ENCODE measurements at regions not wholly inside any gene's neighbourhood (a gene's known extent, or its start where the extent isn't known, plus 50 kb on each side); places are given as distances from the start of the nearest gene placed in this dataset.

DNA sequence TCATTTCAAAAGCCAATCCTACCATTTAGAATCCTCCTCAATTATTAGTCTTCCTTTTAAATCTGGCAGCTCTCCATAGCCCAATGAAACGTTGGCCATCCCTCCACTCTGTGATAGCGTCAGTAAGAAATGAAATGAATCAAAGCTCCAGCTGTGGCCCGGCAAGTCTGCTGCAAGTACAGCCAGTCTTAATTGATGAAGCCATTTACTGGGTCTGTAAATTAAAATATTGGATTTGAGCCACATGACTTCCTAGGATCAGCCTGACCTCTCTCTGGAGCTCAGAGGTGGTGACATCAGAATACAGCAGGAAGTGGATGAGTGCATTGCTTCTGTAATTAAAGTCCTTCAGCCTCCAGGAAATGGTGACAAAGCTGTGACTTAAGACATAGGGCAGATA lies 347.0 kb upstream of the LMCD1 start:
- no peaks in the 10 kb centered on the region for H3K27me3 ChIP-seq (ENCODE audit: control insufficient read depth, insufficient read depth, low read length)
- dilution Hi-C loops (cut with HindIII; ENCODE audit: low sequenced_read_pairs, unreplicated experiment): no loop called here
- no CpG with 5 or more reads among the region's 3 CpGs for WGBS, 2 experiments (ENCODE audit: extremely low coverage in 2 of 2, insufficient read length in 1 of 2)
- no peak overlapping the region for H2AFZ ChIP-seq (replicated peaks; ENCODE audit: low read length, poor library complexity)
- no peak overlapping the region for H3K4me2 ChIP-seq (ENCODE audit: low read depth, low read length)
- DNase-seq (no peak), ATAC-seq (ENCODE audit: low read depth) (no peak)
- no peak overlapping the region for H2BK5ac ChIP-seq (ENCODE audit: low read depth, low read length, poor library complexity, severe bottlenecking)
- H4K91ac ChIP-seq (ENCODE audit: insufficient read depth, low read depth, low read length): no peak overlapping the region
- ChIA-PET POLR2A (ENCODE audit: unreplicated experiment) (no interaction called here), CTCF (no interaction called here)
- H3K56ac ChIP-seq (ENCODE audit: extremely low read depth, insufficient read depth, low read length): no peak overlapping the region
- BruUV-seq (replicated peaks): no TSS peak
- H3K27ac ChIP-seq (ENCODE audit: insufficient read depth, low read length): no peak overlapping the region
- intact Hi-C loops (cut with micrococcal nuclease): no loop called here
- H3K9me1 ChIP-seq (ENCODE audit: insufficient read depth, low read length): no peaks in the 10 kb centered on the region
- H4K5ac ChIP-seq (ENCODE audit: low read depth, low read length): no peak overlapping the region
- H2BK15ac ChIP-seq (ENCODE audit: low read depth, low read length): no peak overlapping the region
- TF ChIP-seq MAZ (IDR thresholded peaks at IDR 0.05; ENCODE audit: borderline replicate concordance, low read depth, low read length) (no peak), CHD1 (IDR thresholded peaks at IDR 0.05; ENCODE audit: low read depth, low read length) (no peak), POLR2A (IDR thresholded peaks at IDR 0.05; ENCODE audit: low read depth, low read length) (no peak), NFE2L2 (IDR thresholded peaks at IDR 0.05; ENCODE audit: low read depth, low read length) (no peak), FOS (IDR thresholded peaks at IDR 0.05; ENCODE audit: low read depth, low read length) (no peak), MAFK (IDR thresholded peaks at IDR 0.05; ENCODE audit: low read depth, low read length) (no peak), SMC3 (IDR thresholded peaks at IDR 0.05; ENCODE audit: low read depth, low read length) (no peak), MXI1 (IDR thresholded peaks at IDR 0.05; ENCODE audit: borderline replicate concordance, low read depth, low read length) (no peak), RFX5 (IDR thresholded peaks at IDR 0.05; ENCODE audit: low read depth, low read length) (no peak), BHLHE40 (IDR thresholded peaks at IDR 0.05; ENCODE audit: low read depth, low read length) (no peak), RCOR1 (IDR thresholded peaks at IDR 0.05; ENCODE audit: insufficient replicate concordance, low read length) (no peak), RAD21 (IDR thresholded peaks at IDR 0.05; ENCODE audit: low read length) (no peak), CEBPB (IDR thresholded peaks at IDR 0.05; ENCODE audit: low read depth, low read length) (no peak)
- TF ChIP-seq, protein P1, sequence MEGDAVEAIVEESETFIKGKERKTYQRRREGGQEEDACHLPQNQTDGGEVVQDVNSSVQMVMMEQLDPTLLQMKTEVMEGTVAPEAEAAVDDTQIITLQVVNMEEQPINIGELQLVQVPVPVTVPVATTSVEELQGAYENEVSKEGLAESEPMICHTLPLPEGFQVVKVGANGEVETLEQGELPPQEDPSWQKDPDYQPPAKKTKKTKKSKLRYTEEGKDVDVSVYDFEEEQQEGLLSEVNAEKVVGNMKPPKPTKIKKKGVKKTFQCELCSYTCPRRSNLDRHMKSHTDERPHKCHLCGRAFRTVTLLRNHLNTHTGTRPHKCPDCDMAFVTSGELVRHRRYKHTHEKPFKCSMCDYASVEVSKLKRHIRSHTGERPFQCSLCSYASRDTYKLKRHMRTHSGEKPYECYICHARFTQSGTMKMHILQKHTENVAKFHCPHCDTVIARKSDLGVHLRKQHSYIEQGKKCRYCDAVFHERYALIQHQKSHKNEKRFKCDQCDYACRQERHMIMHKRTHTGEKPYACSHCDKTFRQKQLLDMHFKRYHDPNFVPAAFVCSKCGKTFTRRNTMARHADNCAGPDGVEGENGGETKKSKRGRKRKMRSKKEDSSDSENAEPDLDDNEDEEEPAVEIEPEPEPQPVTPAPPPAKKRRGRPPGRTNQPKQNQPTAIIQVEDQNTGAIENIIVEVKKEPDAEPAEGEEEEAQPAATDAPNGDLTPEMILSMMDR (conservative IDR thresholded peaks at IDR 0.05; ENCODE audit: low read depth, low read length): no peak
- TF ChIP-seq, protein P2, sequence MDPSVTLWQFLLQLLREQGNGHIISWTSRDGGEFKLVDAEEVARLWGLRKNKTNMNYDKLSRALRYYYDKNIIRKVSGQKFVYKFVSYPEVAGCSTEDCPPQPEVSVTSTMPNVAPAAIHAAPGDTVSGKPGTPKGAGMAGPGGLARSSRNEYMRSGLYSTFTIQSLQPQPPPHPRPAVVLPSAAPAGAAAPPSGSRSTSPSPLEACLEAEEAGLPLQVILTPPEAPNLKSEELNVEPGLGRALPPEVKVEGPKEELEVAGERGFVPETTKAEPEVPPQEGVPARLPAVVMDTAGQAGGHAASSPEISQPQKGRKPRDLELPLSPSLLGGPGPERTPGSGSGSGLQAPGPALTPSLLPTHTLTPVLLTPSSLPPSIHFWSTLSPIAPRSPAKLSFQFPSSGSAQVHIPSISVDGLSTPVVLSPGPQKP (IDR thresholded peaks at IDR 0.05; ENCODE audit: borderline replicate concordance, low read depth, low read length): no peak
- TF ChIP-seq, protein P3, sequence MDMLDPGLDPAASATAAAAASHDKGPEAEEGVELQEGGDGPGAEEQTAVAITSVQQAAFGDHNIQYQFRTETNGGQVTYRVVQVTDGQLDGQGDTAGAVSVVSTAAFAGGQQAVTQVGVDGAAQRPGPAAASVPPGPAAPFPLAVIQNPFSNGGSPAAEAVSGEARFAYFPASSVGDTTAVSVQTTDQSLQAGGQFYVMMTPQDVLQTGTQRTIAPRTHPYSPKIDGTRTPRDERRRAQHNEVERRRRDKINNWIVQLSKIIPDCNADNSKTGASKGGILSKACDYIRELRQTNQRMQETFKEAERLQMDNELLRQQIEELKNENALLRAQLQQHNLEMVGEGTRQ (IDR thresholded peaks at IDR 0.05; ENCODE audit: low read depth, low read length): no peak
- H3K9ac ChIP-seq (ENCODE audit: low read depth, low read length): no peak overlapping the region
- H3K4me1 ChIP-seq (ENCODE audit: control insufficient read depth, insufficient read depth, low read length): no peaks in the 10 kb centered on the region
- H3K14ac ChIP-seq (replicated peaks; ENCODE audit: low read depth, low read length): no peak overlapping the region
- no peak overlapping the region for H3K4me3 ChIP-seq (ENCODE audit: insufficient read depth, low read depth, low read length)
- no peak overlapping the region for H4K8ac ChIP-seq (ENCODE audit: low read depth in 2 of 2, low read length in 2 of 2)
- no peak overlapping the region for H2AK9ac ChIP-seq (replicated peaks; ENCODE audit: low read depth, low read length, poor library complexity)
- H3K18ac ChIP-seq (ENCODE audit: low read depth, low read length): no peak overlapping the region
- H2BK120ac ChIP-seq (ENCODE audit: low read depth, low read length): no peak overlapping the region
- H3K9me3 ChIP-seq (ENCODE audit: control insufficient read depth, insufficient read depth, low read length): peaks cover 2% of the 10 kb centered on the region; the same call in 1 of the 2 replicates
- in situ Hi-C loops (cut with MboI; ENCODE audit: low sequenced_read_pairs): no loop called here
- H2AK5ac ChIP-seq (ENCODE audit: low read depth, low read length): no peak overlapping the region
- no peak overlapping the region for H2BK20ac ChIP-seq (ENCODE audit: low read depth, low read length)
- no peaks in the 10 kb centered on the region for H3K36me3 ChIP-seq (ENCODE audit: control insufficient read depth, insufficient read depth, low read length)
- H3K4ac ChIP-seq (ENCODE audit: low read depth, low read length): no peak overlapping the region
- H4K20me1 ChIP-seq (ENCODE audit: insufficient read depth, low read length): no peaks in the 10 kb centered on the region
- H3K79me1 ChIP-seq (ENCODE audit: low read depth in 1 of 2, low read length in 2 of 2): no peaks in the 10 kb centered on the region
- no peak overlapping the region for H3K23ac ChIP-seq (ENCODE audit: low read depth, low read length)

All from IMR-90 (cell line).